OCI-LY7 (cell line): ENCODE measurements at regions not wholly inside any gene's neighbourhood (a gene's known extent, or its start where the extent isn't known, plus 50 kb on each side); places are given as distances from the start of the nearest gene placed in this dataset.

ENCODE experiments used
- BruUV-seq: library from RNA; stranded (reverse); fragments of 400-500 nt; replicated peaks from 2 replicates; lab custom pipeline; 2021; lab: Mats Ljungman, UMichigan
- CTCF ChIA-PET: fragments of 300-600 bp; sonication (Branson Sonifier 250); formaldehyde crosslinking; loops from one replicate; lab custom pipeline; 2022; ENCODE audit warnings: antibody characterized with exemption; ENCODE audit not compliant: unreplicated experiment; lab: Charles Lee
- POLR2A ChIA-PET: fragments of 300-600 bp; sonication (Branson Sonifier 250); formaldehyde crosslinking; loops from one replicate; lab custom pipeline; 2022; ENCODE audit warnings: antibody characterized with exemption; lab: Charles Lee
- DNase-seq: peaks from one replicate; pipeline ENCODE4 v3.0.0-alpha.2; 2015; ENCODE audit warnings: low spot score
- H2AFZ ChIP-seq: fragments of 200-600 bp; sonication (generic), shearing (Covaris generic); 2 replicates; pipeline ENCODE4 v1.6.1; 2014; ENCODE audit warnings: mild to moderate bottlenecking, antibody characterized with exemption, low read length, moderate library complexity
- H3K27ac ChIP-seq: fragments of 200-600 bp; sonication (generic); 2 replicates; pipeline ENCODE4 v1.5.1; 2014; ENCODE audit warnings: mixed run types, low read depth, mild to moderate bottlenecking, moderate library complexity, low read length, inconsistent platforms; ENCODE audit not compliant: poor library complexity, severe bottlenecking
- H3K36me3 ChIP-seq: fragments of 200-600 bp; sonication (generic); 2 replicates; pipeline ENCODE4 v1.6.1; 2014; ENCODE audit warnings: mild to moderate bottlenecking, antibody characterized with exemption, low read length, moderate library complexity, mixed read lengths; ENCODE audit not compliant: insufficient read depth
- H3K4me1 ChIP-seq: fragments of 200-600 bp; sonication (generic); 2 replicates; pipeline ENCODE4 v1.5.1; 2014; ENCODE audit warnings: mild to moderate bottlenecking, low read length; ENCODE audit not compliant: insufficient read depth, poor library complexity, severe bottlenecking
- H3K4me2 ChIP-seq: fragments of 200-600 bp; sonication (generic); 2 replicates; pipeline ENCODE4 v1.6.1; 2014; ENCODE audit warnings: mild to moderate bottlenecking, low read length
- H3K4me3 ChIP-seq: fragments of 200-600 bp; sonication (generic); 2 replicates; pipeline ENCODE4 v1.5.1; 2014; ENCODE audit warnings: mild to moderate bottlenecking, low read depth, low read length; ENCODE audit not compliant: poor library complexity, severe bottlenecking
- H3K79me2 ChIP-seq: fragments of 200-600 bp; sonication (generic); 2 replicates; pipeline ENCODE4 v1.6.1; 2016; ENCODE audit warnings: low read depth, mild to moderate bottlenecking, low read length, moderate library complexity, mixed read lengths; ENCODE audit not compliant: insufficient read depth
- H3K9me2 ChIP-seq: fragments of 200-600 bp; sonication (generic); 2 replicates; pipeline ENCODE4 v1.6.1; 2016; ENCODE audit warnings: mild to moderate bottlenecking, low read length, mixed read lengths; ENCODE audit not compliant: insufficient read depth
- H3K9me3 ChIP-seq: fragments of 200-600 bp; sonication (generic); 2 replicates; pipeline ENCODE4 v1.6.1; 2014; ENCODE audit warnings: mild to moderate bottlenecking, mixed run types, low read length, mixed read lengths
- H4K20me1 ChIP-seq: fragments of 200-600 bp; sonication (generic); 2 replicates; pipeline ENCODE4 v1.6.1; 2014; ENCODE audit warnings: mild to moderate bottlenecking, antibody characterized with exemption, low read length, moderate library complexity, mixed read lengths; ENCODE audit not compliant: insufficient read depth
- CTCF ChIP-seq: fragments of 200-600 bp; sonication (generic); conservative IDR thresholded peaks from 2 replicates; pipeline ENCODE4 v1.5.1; 2014; ENCODE audit warnings: mild to moderate bottlenecking, antibody characterized with exemption, low read length, moderate library complexity, mixed read lengths
- EZH2phosphoT487 ChIP-seq: fragments of 200-600 bp; sonication (generic); IDR thresholded peaks from 2 replicates; pipeline ENCODE4 v1.6.1; 2018; ENCODE audit warnings: low read depth, borderline replicate concordance, mild to moderate bottlenecking, mixed run types, antibody characterized with exemption, low read length, moderate library complexity, mixed read lengths
- intact Hi-C: fragments of 100-400 bp; cut with micrococcal nuclease; formaldehyde crosslinking; loops from one replicate; pipeline ENCODE4 v1.10.0; 2022; ENCODE audit not compliant: unreplicated experiment

DNA sequence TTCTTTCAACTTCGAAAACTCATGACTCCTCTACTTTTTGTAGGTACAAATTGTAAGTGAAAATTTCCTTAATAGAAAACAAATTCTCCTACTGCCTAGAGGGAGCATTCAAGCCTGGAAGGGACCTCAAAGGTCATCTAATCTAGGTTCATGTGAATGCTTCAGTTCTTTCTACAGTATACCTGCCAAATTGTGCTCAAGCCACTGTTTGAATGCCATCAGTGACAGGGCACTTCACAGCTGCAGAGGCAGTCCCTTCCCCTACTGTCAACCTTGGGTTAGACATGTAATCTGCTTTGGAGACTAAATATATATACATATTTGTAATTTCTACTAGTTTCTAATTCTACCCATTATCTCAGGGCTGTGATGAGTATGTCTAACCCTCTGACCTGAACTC, 681.3 kb upstream of the CDH2 start:
- H2AFZ ChIP-seq: no peak overlapping the region
- TF ChIP-seq EZH2phosphoT487 (no peak), CTCF (no peak)
- DNase-seq: no peak
- no peak overlapping the region for H3K4me3 ChIP-seq
- H3K9me2 ChIP-seq: no peaks in the 10 kb centered on the region
- no peaks in the 10 kb centered on the region for H3K9me3 ChIP-seq
- no peak overlapping the region for H3K4me2 ChIP-seq
- H4K20me1 ChIP-seq: no peaks in the 10 kb centered on the region
- no peak overlapping the region for H3K27ac ChIP-seq
- POLR2A ChIA-PET: no interaction called here
- H3K79me2 ChIP-seq: no peaks in the 10 kb centered on the region
- no peaks in the 10 kb centered on the region for H3K4me1 ChIP-seq
- BruUV-seq: no TSS peak
- H3K36me3 ChIP-seq: no peaks in the 10 kb centered on the region
- CTCF ChIA-PET: no interaction called here
- intact Hi-C loops: no loop called here

GRCh38 chr18:28855989-28856388, 679.1 kb upstream of the CDH2 start:
- CTCF ChIA-PET: no interaction called here
- Histone ChIP-seq H3K4me3 (no peak overlapping the region), H3K27ac (no peak overlapping the region), H3K4me1 (no peaks in the 10 kb centered on the region), H3K9me2 (no peaks in the 10 kb centered on the region), H3K79me2 (no peaks in the 10 kb centered on the region), H3K36me3 (no peaks in the 10 kb centered on the region), H3K4me2 (no peak overlapping the region), H3K9me3 (no peaks in the 10 kb centered on the region), H2AFZ (no peak overlapping the region), H4K20me1 (no peaks in the 10 kb centered on the region)
- POLR2A ChIA-PET: interaction anchor here (0.6 kb wide), 1 partner anchor 696 kb away, joined by 3 read pairs; no protein-coding TSS in a partner anchor
- no peak for TF ChIP-seq CTCF
- no peak for TF ChIP-seq EZH2phosphoT487
- BruUV-seq: no TSS peak
- no peak for DNase-seq
- intact Hi-C loops: no loop called here

DNA sequence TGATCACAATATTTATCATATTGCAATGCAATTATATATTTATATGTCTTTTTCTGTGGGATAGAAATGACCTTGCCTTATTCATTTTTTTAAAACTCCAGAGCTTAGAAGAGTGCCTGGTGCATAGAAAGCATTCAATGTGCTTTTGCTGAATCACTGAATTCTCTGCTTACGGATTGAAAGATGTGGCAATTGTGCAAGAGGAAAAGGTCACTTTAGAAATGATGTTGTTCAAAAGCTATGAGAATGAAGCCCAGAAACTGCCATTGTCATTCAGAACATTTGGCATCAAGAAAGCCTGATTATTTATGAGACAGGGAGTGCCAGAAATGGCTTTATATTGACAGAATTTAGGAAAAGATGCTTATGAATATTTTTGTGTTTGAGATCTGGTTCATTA, 678.6 kb upstream of the CDH2 start:
- Histone ChIP-seq H3K9me3 (no peaks in the 10 kb centered on the region), H4K20me1 (no peaks in the 10 kb centered on the region), H3K4me1 (no peaks in the 10 kb centered on the region), H3K9me2 (no peaks in the 10 kb centered on the region), H3K36me3 (no peaks in the 10 kb centered on the region), H3K4me3 (no peak overlapping the region), H2AFZ (no peak overlapping the region), H3K79me2 (no peaks in the 10 kb centered on the region), H3K4me2 (no peak overlapping the region), H3K27ac (no peak overlapping the region)
- TF ChIP-seq EZH2phosphoT487 (no peak), CTCF (no peak)
- DNase-seq: no peak
- no TSS peak for BruUV-seq
- POLR2A ChIA-PET: interaction anchor here (0.6 kb wide), 1 partner anchor 696 kb away, joined by 3 read pairs; no protein-coding TSS in a partner anchor
- intact Hi-C loops: no loop called here
- CTCF ChIA-PET: no interaction called here
